Nucleus accumbens (tissue), 56 donors: ENCODE measurements at regions not wholly inside any gene's neighbourhood (a gene's known extent, or its start where the extent isn't known, plus 50 kb on each side); places are given as distances from the start of the nearest gene placed in this dataset.

ENCODE experiments used
- DNase-seq, 56 donors: peaks; one replicate each; lab custom pipeline; 2025; lab: John Stamatoyannopoulos, UW

DNA sequence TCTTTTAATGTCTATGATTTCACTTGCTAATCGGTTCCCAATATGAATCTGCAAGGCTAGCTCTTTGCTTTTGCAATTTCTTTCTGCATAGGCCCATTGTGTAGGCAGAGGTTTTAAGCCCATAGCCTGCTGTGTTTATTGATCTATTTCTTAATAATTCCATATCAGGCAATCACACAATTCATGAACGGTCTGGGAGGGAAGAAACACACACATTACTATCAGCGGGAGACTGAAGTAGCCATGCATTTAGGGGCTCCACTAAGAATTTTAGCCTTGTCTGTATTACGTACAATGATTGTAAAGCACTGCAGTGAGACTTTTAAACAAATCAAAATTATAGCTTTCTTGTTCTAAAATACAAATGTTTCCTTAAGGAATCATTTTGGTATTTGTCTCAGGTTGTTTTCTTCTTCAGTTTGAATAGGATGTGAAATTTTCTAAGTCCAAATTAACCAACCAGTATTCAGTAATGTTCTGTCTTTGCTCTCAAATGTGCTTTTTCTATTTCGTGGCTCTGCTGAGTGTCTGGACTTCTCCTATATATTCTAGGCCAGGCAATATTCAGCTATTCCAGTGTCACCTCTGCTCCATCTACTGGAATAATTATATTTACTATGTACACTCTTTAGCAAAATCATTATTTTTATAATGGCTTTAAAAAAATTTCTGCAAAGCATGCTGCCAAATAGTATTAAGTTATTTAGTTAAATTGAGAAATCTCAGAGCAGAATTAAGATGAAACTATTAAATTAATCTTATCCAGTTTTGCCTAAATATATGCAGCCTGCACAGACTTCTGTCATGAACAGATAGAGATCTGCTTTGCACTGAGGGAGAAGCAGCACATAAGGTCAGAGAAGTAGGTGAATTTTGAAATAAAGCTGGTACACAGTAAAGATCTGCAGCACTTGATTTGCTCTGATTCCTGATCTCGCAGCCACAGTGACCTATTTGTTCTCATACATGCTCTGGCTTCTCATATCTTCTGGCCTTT lies 103.0 kb upstream of the NAALADL2 start:
- DNase-seq: no peak

DNA sequence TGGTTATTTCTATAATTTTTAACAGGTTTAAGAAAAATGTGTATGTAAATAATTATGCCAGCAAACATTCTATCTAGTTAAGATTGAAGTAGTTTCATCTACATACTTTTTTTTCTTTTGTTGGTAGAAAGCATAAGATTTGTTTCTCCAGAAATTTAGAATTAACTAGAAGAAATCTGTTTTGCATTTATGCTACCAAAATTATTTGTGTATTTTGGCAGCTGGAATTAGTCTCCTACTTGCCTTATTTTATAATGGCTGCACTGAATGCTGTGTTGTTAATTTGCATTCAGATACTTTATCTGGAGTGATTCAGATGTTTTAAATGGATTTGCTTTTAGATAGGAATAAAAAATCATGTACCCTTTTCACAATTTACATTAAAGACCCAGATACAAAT lies 100.2 kb upstream of the NAALADL2 start:
- no peak for DNase-seq

DNA sequence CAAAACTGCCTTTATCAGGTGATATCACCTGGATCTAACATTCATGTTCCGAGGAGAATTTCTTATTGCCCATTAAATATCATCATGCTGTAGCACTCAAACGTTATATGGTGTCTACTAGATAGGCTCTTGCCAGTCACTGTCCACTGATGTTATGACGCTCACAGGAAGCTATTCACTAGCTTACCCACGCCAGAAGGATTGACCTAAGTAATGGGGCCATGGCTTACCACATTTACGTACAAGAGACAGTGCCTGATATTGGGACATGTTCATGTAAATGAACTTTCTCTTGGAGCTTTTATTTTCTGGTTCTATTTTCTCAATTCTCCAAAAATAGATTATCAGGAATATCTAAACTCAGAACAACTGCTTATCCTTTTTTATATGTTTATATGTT lies 91.7 kb upstream of the NAALADL2 start:
- DNase-seq: no peak

DNA sequence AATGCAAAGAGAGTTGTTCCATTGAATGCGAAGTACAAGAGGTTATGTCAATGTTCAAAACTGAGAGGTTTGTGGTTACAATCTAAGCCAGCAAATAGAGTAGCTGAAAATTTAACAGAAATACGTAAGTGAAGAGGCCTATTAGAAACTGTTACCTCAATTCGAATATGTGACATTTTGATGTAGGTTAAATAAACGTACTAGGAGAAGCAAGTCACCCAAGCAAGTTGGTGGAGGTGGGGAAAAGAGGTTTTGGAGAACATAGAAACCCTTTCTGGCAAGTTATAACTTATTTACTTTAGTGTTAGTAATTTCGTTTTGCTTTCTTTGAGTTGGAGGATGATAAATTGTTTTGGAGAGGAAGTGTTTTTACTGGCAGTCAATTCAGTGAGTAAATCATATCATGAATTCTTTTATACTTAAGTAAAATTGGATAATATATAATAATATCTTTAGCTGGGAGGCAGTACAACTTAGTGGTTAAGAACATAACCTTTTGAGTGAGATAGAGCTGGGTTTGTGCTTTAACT lies 91.2 kb upstream of the NAALADL2 start:
- no peak for DNase-seq

DNA sequence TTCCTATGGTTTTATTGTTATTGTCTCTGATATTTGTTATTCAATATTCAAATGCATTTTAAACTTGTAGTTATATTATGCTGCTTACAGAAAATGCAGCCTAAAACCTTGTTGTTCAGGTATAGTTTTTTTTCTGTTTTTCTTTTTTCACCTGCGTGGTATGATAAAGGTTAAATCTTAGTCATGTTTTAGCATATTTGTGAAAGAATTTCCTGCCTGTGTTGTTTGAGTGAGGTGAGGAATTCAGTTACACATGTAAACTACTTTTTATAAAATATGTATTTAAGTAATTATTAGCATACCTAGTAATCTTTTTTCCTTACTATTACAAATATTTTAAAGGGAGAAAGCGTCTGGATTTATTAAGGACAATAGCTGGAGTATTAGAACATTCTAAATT lies 90.0 kb upstream of the NAALADL2 start:
- no peak for DNase-seq

DNA sequence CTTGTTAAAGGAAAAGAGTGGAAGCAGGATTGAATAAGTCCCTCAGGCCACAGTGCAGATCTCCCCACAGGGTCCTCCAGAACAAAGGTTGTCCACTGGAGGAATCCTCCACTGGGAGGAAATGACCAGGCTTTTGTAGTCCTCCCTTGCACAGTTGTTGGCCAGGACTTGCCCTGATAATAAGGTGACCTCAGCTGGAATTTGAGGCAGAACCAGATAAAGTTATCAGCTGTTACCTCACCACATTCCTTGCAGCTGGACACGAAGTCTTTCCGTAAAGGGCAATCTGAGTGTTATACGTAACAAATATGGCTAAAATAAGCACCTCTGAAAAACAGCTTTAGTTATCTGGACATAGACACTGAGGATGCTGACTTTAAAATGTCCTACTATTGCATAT lies 83.5 kb upstream of the NAALADL2 start:
- DNase-seq: no peak

DNA sequence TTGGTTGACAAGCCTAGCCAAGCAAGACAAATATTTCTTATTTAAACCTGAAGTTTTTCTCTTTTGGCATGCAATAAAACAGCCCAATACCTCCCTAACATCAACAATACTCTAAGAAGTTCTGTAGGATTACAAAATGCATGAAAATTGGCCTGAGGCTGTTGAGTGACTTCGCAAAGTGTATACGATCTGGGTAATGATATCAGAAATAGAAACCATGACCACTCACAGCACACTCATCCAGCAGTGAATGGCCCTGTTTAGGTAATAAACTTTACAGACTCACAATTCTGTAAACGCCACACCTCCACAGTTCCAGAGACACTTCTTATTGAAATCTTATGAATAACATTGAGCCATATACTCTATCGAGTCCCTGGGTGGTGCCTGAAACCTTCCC lies 83.0 kb upstream of the NAALADL2 start:
- no peak for DNase-seq

DNA sequence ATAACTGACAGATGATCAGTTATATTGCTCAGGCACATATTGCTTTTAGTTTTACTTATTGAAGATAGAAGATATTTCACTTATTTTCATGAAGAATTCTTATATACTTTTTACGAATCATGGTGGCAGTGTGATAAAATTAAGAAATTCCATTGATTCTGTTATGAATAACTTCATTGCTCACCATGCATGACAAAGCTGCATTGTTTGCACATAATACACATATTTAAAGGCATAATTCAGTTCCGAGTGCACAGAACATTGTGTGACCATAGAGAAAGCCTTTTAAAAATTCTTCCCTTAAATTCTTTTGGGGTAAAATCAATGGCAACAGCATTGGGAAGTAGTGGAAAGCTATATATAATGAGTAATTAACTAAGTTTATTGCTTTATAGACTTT lies 82.5 kb upstream of the NAALADL2 start:
- no peak for DNase-seq

DNA sequence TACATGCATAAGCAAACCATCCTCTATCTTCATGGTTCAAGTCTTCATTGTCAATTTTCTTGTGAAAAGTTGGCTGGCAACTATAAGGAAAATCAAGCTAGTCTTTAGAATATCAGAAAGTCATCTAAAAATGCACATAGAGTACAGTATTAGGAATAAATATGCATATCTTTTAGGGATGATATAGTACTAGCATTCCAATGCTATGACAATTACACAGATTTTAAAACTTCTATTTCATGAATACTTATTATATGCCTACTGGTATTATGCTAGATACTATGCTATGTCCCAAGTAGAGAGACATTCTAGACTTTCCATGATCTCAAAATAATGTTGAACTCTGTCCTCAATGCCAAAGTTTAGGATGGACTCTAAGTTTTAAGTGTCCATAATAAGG lies 81.3 kb upstream of the NAALADL2 start:
- no peak for DNase-seq

DNA sequence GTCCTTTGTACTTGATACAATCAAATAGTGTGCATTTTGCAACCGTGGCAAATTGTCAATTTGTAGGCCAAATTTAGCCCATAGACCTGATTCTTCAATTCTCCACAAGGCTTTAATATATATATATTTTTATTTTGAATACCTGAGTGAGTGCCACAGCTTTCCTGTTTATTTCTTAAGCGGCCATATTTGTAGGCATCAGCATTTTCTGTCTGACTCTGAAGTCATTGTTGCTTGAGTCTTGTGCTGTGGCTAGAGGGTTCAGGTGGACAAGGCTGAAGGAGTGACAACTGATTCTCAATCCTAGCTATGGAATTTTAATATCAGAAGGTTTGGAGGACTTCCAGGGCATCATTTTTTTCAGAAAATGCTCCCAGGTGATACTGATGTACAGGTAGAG lies 75.6 kb upstream of the NAALADL2 start:
- no peak for DNase-seq

DNA sequence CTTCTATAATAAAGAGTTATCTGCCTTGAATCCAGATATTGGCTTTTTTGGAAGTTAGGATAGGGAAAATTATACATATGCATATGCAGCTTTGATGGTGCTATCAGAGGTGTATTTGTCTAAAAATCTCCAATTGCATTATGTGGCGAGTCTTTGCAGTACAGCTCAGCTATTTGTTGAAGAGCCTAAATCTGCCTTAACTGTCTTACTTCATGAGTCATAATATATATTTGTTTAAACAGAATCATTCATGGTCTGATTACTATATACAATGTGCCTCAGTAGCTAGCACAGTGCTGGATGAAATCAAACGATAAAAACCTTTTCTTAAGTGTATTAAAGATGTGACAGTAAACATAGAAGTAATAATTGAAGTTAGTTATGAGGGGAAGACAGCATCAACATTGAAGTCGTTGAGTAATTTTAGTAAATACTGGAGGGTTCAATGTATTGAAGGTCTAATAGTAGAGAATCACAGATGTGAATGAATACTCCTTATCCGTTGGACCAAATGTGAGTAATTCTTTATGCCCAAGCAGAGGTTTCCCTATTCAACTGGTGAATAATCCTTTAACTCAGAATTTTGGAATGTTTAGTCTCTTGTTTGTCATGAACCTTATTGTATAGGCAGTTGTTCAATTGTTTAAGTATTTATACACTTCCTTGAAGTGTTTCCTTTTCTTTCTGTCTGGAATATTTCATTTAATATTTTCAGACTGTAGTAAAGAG lies 74.8 kb upstream of the NAALADL2 start:
- DNase-seq: no peak

DNA sequence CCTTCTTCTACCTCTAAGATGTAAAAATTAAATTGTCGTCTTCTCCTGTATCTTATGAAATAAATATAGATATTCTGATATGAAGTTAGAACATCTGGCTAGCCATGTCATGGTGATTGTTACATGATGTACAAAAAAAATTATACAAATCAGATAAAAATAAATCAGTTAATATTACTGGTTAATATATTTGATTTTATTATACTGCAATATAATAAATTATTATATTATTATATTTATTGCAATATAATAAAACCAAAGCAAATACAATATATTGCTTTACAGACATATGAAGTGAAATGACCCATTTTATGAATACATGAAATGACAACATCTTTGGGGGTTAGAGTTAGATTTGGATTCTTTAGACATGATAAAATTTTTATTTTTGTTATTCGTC lies 72.3 kb upstream of the NAALADL2 start:
- DNase-seq: no peak

DNA sequence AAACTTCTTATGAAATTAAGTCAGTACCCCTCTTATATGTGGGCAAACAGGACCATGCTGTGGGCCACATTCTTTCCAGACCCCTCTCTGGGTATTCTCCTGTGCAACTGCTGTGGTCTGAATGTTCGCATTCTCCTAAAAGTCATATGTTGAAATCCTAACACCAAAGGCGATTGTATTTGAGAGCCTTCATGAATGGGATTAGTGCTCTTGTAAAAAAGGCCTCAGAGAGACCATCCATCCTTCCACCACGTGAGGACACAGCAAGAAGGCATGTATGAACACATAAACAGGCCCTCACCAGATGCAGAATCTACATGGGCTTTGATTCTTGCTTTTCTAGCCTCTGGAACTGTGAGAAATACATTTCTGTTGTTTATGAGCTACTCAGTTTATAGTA lies 68.0 kb upstream of the NAALADL2 start:
- no peak for DNase-seq

DNA sequence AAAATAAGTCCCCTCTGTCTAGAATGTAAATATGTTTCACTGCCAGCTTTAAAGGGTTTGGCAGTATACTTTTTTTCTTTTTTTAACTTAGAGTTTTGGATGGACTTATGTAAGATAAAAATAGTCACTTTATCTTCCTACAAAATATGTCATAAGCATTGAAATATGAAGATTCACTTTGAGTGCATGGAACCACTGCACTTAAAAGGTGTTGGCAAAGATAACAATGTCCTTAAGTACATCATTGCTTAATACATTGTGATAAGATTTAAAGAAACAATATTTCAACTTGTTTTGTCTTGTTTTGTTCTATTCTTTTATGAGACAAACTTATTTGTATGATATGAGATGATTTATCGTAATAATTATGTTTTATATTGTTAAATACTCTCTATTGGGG lies 66.3 kb upstream of the NAALADL2 start:
- no peak for DNase-seq
